Peyer's patch (tissue), 4 donors: ENCODE measurements at regions not wholly inside any gene's neighbourhood (a gene's known extent, or its start where the extent isn't known, plus 50 kb on each side); places are given as distances from the start of the nearest gene placed in this dataset.

Experiments
- DNase-seq, 3 donors: peaks; one replicate each; pipeline ENCODE4 v3.0.0-alpha.2; 2017 to 2019
- H3K27ac ChIP-seq, 4 donors: fragments of 200-600 bp; sonication (generic); one replicate each; pipeline ENCODE4 v1.5.1; 2016 to 2019
- H3K27me3 ChIP-seq, 2 donors: fragments of 200-600 bp; sonication (generic); one replicate each; pipeline ENCODE4 v1.5.1; 2019
- H3K36me3 ChIP-seq, 3 donors: fragments of 200-600 bp; sonication (generic); one replicate each; pipeline ENCODE4 v1.5.1; 2016 to 2019
- H3K4me1 ChIP-seq, 4 donors: fragments of 200-600 bp; sonication (generic); one replicate each; pipeline ENCODE4 v1.5.1; 2016 to 2019
- H3K4me3 ChIP-seq, 4 donors: fragments of 200-600 bp; sonication (generic); 1 replicate in 3 of 4; 2 replicates in 1 of 4; pipeline ENCODE4 v1.5.1; 2016 to 2019; ENCODE audit warnings: mild to moderate bottlenecking in 1 of 4
- H3K9me3 ChIP-seq, 4 donors: fragments of 200-600 bp; sonication (generic); one replicate each; pipeline ENCODE4 v1.5.1; 2016 to 2019; ENCODE audit warnings: mild to moderate bottlenecking in 1 of 4
- POLR2A ChIP-seq, 2 donors: fragments of 450-650 bp; IDR thresholded peaks; one replicate each; pipeline ENCODE4 v1.5.1; 2017; ENCODE audit warnings: antibody characterized with exemption in 2 of 2, mild to moderate bottlenecking in 2 of 2, moderate library complexity in 2 of 2
- TF ChIP-seq, protein P1 (sequence below), 6 experiments: fragments of 450-650 bp in 4 of 6; fragments of 200-600 bp in 2 of 6; sonication (generic) in 1 of 6; IDR thresholded peaks; one replicate each; pipeline ENCODE4 v1.5.1; 2017 to 2019; ENCODE audit warnings: antibody characterized with exemption in 6 of 6, mild to moderate bottlenecking in 3 of 6, moderate library complexity in 1 of 6

DNA sequence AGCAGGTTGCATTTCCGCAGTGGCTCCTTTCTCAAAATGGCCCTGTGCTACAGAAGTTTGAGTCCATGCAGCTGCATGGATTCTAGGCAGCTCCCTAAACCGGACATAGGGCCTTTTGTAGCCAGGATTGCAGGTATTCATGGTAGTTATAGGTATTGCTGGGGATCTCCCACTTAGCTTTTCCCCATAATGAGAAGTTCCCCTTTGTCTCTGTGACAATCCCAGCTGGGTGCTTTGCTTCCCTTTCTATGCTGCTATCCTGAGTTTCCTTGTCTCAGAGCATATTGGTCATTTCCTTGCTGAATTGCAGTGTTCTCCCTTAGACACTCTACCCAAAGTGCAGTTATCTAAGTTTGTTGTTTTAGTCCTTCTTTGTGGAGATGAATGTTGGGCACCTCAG, 120.9 kb upstream of the MIS18BP1 start:
- Histone ChIP-seq H3K27me3 (no peaks in the 10 kb centered on the region), H3K27ac (no peak overlapping the region), H3K4me1 (no peaks in the 10 kb centered on the region), H3K9me3 (no peaks in the 10 kb centered on the region), H3K4me3 (no peak overlapping the region), H3K36me3 (no peaks in the 10 kb centered on the region)
- DNase-seq, result no peak
- TF ChIP-seq, protein P1, sequence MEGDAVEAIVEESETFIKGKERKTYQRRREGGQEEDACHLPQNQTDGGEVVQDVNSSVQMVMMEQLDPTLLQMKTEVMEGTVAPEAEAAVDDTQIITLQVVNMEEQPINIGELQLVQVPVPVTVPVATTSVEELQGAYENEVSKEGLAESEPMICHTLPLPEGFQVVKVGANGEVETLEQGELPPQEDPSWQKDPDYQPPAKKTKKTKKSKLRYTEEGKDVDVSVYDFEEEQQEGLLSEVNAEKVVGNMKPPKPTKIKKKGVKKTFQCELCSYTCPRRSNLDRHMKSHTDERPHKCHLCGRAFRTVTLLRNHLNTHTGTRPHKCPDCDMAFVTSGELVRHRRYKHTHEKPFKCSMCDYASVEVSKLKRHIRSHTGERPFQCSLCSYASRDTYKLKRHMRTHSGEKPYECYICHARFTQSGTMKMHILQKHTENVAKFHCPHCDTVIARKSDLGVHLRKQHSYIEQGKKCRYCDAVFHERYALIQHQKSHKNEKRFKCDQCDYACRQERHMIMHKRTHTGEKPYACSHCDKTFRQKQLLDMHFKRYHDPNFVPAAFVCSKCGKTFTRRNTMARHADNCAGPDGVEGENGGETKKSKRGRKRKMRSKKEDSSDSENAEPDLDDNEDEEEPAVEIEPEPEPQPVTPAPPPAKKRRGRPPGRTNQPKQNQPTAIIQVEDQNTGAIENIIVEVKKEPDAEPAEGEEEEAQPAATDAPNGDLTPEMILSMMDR (IDR thresholded peaks at IDR 0.05), result no peak
- TF ChIP-seq POLR2A (IDR thresholded peaks at IDR 0.05), result no peak

DNA sequence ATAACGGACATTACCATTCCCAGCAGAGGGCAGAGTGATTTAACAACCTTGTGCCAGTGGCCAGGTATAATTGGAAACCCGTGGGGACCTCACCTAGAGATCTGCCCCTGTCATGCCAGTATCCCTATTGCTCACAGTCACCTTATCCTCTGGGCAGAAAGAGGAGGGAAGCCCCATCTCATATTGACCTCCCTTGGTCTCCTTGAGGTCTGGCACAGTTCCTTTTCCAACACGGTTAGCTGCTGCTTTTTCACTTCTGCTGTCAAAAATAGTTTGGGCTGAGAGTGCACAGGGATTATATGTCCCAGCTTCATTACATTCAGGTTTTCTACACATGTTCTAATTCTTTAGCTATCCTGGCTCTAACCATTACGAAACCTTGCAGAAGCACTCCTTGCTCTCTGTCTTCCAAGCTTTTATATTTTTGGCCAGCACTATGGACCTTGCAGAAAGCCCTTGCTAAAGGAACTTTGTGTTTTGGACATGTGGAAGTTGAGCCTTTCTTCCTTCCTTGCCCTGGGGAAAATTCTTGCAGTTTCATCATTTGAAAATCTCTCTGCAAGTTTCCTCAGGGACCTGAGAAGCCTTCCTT, 111.7 kb upstream of the MIS18BP1 start:
- no peaks in the 10 kb centered on the region for H3K4me1 ChIP-seq
- no peak for DNase-seq
- no peak overlapping the region for H3K27ac ChIP-seq
- no peaks in the 10 kb centered on the region for H3K36me3 ChIP-seq
- H3K4me3 ChIP-seq, result no peak overlapping the region
- no peaks in the 10 kb centered on the region for H3K9me3 ChIP-seq
- TF ChIP-seq, protein P1 (IDR thresholded peaks at IDR 0.05), result no peak
- no peak for TF ChIP-seq POLR2A (IDR thresholded peaks at IDR 0.05)
- H3K27me3 ChIP-seq, result no peaks in the 10 kb centered on the region

DNA sequence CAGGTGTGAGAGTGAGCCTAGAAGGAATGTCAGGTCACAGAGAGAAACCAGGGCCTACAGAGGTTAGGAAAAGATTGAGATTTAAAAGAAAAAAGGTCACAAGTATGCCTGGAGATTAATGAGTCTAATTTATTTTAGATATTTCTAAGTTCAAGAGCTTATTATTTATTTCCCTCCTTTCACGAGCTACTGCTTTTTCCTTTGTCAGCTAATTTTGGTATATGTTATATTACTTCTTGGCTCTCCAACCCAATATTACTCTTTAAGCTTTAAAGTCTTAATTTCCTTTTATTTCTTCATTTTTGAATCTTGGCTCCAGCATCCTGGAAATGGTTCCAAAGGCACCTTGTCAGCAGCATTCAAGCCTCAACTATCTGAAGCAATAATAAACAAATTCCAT, 109.5 kb upstream of the MIS18BP1 start:
- Histone ChIP-seq H3K27me3 (no peaks in the 10 kb centered on the region), H3K36me3 (no peaks in the 10 kb centered on the region), H3K9me3 (no peaks in the 10 kb centered on the region), H3K4me3 (no peak overlapping the region), H3K27ac (no peak overlapping the region), H3K4me1 (no peaks in the 10 kb centered on the region)
- TF ChIP-seq, protein P1 (IDR thresholded peaks at IDR 0.05), result no peak
- no peak for TF ChIP-seq POLR2A (IDR thresholded peaks at IDR 0.05)
- DNase-seq, result no peak

DNA sequence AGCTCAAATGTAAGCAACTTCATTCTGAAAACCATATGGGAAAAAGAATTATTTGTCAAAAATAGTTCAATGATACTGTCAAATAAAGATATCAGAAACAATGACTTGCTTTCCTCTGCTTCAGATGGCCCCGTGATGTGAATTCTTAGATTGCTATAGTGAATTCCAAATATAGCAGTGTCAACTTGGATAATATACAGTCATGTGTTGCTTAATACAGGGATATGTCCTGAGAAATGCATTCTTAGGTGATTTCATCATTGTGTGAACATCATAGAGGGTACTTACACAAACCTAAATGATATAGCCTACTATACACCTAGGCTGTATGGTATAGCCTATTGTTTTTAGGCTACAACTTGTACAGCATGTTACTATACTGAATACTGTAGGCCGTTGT, 108.7 kb upstream of the MIS18BP1 start:
- H3K4me1 ChIP-seq, result no peaks in the 10 kb centered on the region
- H3K27ac ChIP-seq, result no peak overlapping the region
- DNase-seq, result no peak
- TF ChIP-seq, protein P1 (IDR thresholded peaks at IDR 0.05), result no peak
- no peaks in the 10 kb centered on the region for H3K9me3 ChIP-seq
- no peaks in the 10 kb centered on the region for H3K27me3 ChIP-seq
- no peak overlapping the region for H3K4me3 ChIP-seq
- H3K36me3 ChIP-seq, result no peaks in the 10 kb centered on the region

DNA sequence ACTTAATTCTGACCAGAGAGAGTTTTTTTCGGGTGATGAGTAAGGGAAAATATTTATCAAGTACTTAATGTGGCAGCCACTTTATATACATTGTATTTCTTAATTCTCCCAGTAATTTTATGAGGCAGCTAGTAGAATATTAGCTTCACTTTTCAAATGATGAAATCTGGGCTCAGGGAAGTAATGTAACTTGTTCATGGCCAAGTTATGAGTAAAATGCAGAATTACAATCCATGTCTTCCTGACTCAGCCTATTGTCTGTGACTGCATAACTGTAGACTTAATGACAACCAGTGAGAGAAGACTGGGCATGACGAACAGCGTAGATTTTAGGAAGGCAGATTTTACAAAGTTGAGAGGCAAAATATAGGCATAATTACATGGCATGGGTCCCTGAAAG, 106.7 kb upstream of the MIS18BP1 start:
- Histone ChIP-seq H3K4me3 (no peak overlapping the region), H3K27me3 (no peaks in the 10 kb centered on the region), H3K27ac (no peak overlapping the region), H3K9me3 (no peaks in the 10 kb centered on the region), H3K4me1 (no peaks in the 10 kb centered on the region), H3K36me3 (no peaks in the 10 kb centered on the region)
- no peak for DNase-seq
- TF ChIP-seq POLR2A (IDR thresholded peaks at IDR 0.05), result no peak
- TF ChIP-seq, protein P1 (IDR thresholded peaks at IDR 0.05), result no peak
